SHP77 treated with DMSO at 0.1 percent for 48 hours (cell line): ENCODE measurements at regions not wholly inside any gene's neighbourhood (a gene's known extent, or its start where the extent isn't known, plus 50 kb on each side); places are given as distances from the start of the nearest gene placed in this dataset.
"Not testable (repeated sequence)": the region's sequence is repeated elsewhere in the genome, so short reads cannot be mapped to it uniquely, and the experiment has no call there.

ENCODE experiments used
- DNase-seq: peaks from one replicate; lab custom pipeline; 2025; lab: John Stamatoyannopoulos, UW

- no peak for DNase-seq
Measured at GRCh38 chr7:153524070-153524601, 528.1 kb upstream of the DPP6 start.

- DNase-seq: no peak
Measured at GRCh38 chr7:153529100-153529499, 523.1 kb upstream of the DPP6 start.

GRCh38 chr7:153529651-153530165 lies 522.5 kb upstream of the DPP6 start:
- DNase-seq: no peak

- DNase-seq: no peak
Measured at GRCh38 chr7:153530441-153530840, 521.8 kb upstream of the DPP6 start.

GRCh38 chr7:153532326-153532725 lies 519.9 kb upstream of the DPP6 start:
- DNase-seq: no peak

GRCh38 chr7:153537271-153537670 lies 514.9 kb upstream of the DPP6 start:
- DNase-seq: no peak

- no peak for DNase-seq
Measured at GRCh38 chr7:153541903-153542302, 510.3 kb upstream of the DPP6 start.

GRCh38 chr7:153543232-153543631 lies 509.0 kb upstream of the DPP6 start:
- DNase-seq: no peak

- no peak for DNase-seq
Measured at GRCh38 chr7:153550173-153550572, 502.0 kb upstream of the DPP6 start.

GRCh38 chr7:153564391-153564790 lies 487.8 kb upstream of the DPP6 start:
- DNase-seq: no peak

- no peak for DNase-seq
Measured at GRCh38 chr7:153566324-153566723, 485.9 kb upstream of the DPP6 start.

GRCh38 chr7:153567426-153567825 lies 484.8 kb upstream of the DPP6 start:
- no peak for DNase-seq

GRCh38 chr7:153569520-153569919 lies 482.7 kb upstream of the DPP6 start:
- not testable (repeated sequence) for DNase-seq

- DNase-seq: no peak
Measured at GRCh38 chr7:153576096-153576495, 476.1 kb upstream of the DPP6 start.

GRCh38 chr7:153581419-153581818 lies 470.8 kb upstream of the DPP6 start:
- no peak for DNase-seq

- no peak for DNase-seq
Measured at GRCh38 chr7:153584132-153584531, 468.1 kb upstream of the DPP6 start.

GRCh38 chr7:153588586-153588985 lies 463.6 kb upstream of the DPP6 start:
- DNase-seq: no peak

- no peak for DNase-seq
Measured at GRCh38 chr7:153590136-153590535, 462.1 kb upstream of the DPP6 start.

GRCh38 chr7:153590571-153590970 lies 461.6 kb upstream of the DPP6 start:
- DNase-seq: no peak

GRCh38 chr7:153607354-153607753 lies 444.8 kb upstream of the DPP6 start:
- no peak for DNase-seq

GRCh38 chr7:153616711-153617325 lies 435.4 kb upstream of the DPP6 start:
- DNase-seq: no peak

- DNase-seq: no peak
Measured at GRCh38 chr7:153627323-153627722, 424.9 kb upstream of the DPP6 start.

- DNase-seq: no peak
Measured at GRCh38 chr7:153628406-153628805, 423.8 kb upstream of the DPP6 start.

- DNase-seq: no peak
Measured at GRCh38 chr7:153628825-153629224, 423.4 kb upstream of the DPP6 start.
